ENCODE measurements at regions not wholly inside any gene's neighbourhood (a gene's known extent, or its start where the extent isn't known, plus 50 kb on each side); places are given as distances from the start of the nearest gene placed in this dataset.

DNA sequence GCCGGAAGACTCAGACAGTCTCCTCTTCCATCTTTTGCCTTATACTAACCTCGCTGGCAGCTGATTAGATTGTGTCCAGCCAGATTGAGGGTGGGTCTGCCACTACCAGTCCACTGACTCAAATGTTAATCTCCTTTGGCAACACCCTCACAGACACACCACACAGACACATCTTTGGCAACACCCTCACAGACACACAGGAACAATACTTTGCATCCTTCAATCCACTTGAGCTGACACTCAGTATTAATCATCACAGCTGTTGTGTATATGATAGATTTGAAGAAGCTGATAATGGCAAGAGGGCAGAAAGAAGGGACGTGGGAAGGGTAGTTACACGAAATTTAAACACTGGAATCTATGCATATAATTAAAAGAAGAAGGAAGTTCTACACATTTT is 139.5 kb downstream of the ANKRD50 start:
- TF ChIP-seq EZH2 (IDR thresholded peaks at IDR 0.05; ENCODE audit: low read length, missing control alignments), result no peak
- TF ChIP-seq, protein P1, sequence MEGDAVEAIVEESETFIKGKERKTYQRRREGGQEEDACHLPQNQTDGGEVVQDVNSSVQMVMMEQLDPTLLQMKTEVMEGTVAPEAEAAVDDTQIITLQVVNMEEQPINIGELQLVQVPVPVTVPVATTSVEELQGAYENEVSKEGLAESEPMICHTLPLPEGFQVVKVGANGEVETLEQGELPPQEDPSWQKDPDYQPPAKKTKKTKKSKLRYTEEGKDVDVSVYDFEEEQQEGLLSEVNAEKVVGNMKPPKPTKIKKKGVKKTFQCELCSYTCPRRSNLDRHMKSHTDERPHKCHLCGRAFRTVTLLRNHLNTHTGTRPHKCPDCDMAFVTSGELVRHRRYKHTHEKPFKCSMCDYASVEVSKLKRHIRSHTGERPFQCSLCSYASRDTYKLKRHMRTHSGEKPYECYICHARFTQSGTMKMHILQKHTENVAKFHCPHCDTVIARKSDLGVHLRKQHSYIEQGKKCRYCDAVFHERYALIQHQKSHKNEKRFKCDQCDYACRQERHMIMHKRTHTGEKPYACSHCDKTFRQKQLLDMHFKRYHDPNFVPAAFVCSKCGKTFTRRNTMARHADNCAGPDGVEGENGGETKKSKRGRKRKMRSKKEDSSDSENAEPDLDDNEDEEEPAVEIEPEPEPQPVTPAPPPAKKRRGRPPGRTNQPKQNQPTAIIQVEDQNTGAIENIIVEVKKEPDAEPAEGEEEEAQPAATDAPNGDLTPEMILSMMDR (conservative IDR thresholded peaks at IDR 0.05 in 1 of 2, IDR thresholded peaks at IDR 0.05 in 1 of 2; ENCODE audit: low read depth in 1 of 2, low read length in 2 of 2), result no peak

Measured in fibroblast of lung (primary cell).